ENCODE measurements at regions not wholly inside any gene's neighbourhood (a gene's known extent, or its start where the extent isn't known, plus 50 kb on each side); places are given as distances from the start of the nearest gene placed in this dataset.

DNA sequence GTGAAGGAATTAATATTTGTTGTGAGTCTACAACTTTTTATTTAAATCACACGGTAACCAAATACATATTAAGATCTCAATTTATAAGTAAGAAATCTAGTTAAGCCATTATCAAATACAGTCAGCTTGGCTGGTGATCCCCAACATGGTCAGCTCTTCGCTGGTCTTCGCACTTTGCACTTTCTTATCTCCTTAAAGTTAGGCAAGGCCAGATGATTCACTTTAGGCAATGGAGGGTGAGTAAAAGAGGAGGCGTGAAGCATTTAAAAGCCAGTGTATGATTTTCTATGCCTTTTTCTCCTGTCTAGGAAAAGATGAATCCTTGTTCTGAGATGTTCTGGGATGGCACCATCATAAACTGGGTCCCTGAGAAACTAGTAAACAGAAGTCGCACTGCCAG, 793.7 kb upstream of the ARGLU1 start:
- ATAC-seq (no peak), DNase-seq (no peak)
- Histone ChIP-seq H3K4me3 (no peak overlapping the region), H3K36me3 (no peaks in the 10 kb centered on the region), H3K9me3 (no peaks in the 10 kb centered on the region), H3K4me1 (no peaks in the 10 kb centered on the region), H3K27ac (no peak overlapping the region), H3K27me3 (no peaks in the 10 kb centered on the region)
- TF ChIP-seq CTCF (IDR thresholded peaks at IDR 0.05) (no peak), POLR2A (IDR thresholded peaks at IDR 0.05) (no peak)
- intact Hi-C loops (cut with DNase I): loop anchor here in 1 of 10 donors (10.0 kb wide), 1 partner anchor 293 kb away; no protein-coding TSS in a partner anchor
- 84 to 92% (median 89%) methylated on average over 5 of the region's 5 CpGs for WGBS, 4 donors

DNA sequence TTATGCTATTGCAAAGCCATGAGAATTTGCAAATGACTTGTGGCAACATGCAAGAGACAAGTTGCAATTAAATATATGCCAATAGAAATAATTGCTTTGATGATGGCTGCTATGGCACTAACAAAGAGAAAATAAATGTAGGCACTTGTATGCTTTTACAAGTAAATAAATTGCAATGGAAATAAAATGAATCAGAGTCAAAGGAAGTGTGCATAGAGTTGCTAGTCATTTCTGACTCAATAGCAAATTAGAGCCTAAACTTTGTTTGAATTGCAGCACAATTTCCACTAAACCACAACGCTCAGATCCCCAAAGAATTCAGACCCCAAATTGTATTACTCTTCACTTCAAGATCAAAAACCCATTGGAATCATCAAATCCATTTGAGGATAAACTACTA, 792.1 kb upstream of the ARGLU1 start:
- WGBS, 4 donors: 82 to 97% (median 93%) methylated on average over 1 of the region's 1 CpG
- DNase-seq (no peak), ATAC-seq (no peak)
- no peaks in the 10 kb centered on the region for H3K36me3 ChIP-seq
- no peak overlapping the region for H3K27ac ChIP-seq
- no peaks in the 10 kb centered on the region for H3K4me1 ChIP-seq
- H3K4me3 ChIP-seq: no peak overlapping the region
- H3K27me3 ChIP-seq: no peaks in the 10 kb centered on the region
- H3K9me3 ChIP-seq: no peaks in the 10 kb centered on the region
- intact Hi-C loops (cut with DNase I): loop anchor here in 1 of 10 donors (10.0 kb wide), 1 partner anchor 295 kb away; no protein-coding TSS in a partner anchor
- TF ChIP-seq CTCF (IDR thresholded peaks at IDR 0.05) (no peak), POLR2A (IDR thresholded peaks at IDR 0.05) (no peak)

GRCh38 chr13:107358866-107359265, 790.9 kb upstream of the ARGLU1 start:
- Histone ChIP-seq H3K27me3 (no peaks in the 10 kb centered on the region), H3K4me1 (no peaks in the 10 kb centered on the region), H3K36me3 (no peaks in the 10 kb centered on the region), H3K27ac (no peak overlapping the region), H3K4me3 (no peak overlapping the region), H3K9me3 (no peaks in the 10 kb centered on the region)
- TF ChIP-seq POLR2A (IDR thresholded peaks at IDR 0.05): no peak
- TF ChIP-seq CTCF (IDR thresholded peaks at IDR 0.05): no peak
- ATAC-seq: no peak
- no peak for DNase-seq
- 81 to 92% (median 88%) methylated on average over 1 of the region's 1 CpG for WGBS, 4 donors
- intact Hi-C loops (cut with DNase I): no loop called here

GRCh38 chr13:107351305-107351704, 783.4 kb upstream of the ARGLU1 start:
- Histone ChIP-seq H3K9me3 (no peaks in the 10 kb centered on the region), H3K4me3 (no peak overlapping the region), H3K27me3 (peaks cover 0 to 3% (median 0%) of the 10 kb centered on the region in 9 donors), H3K4me1 (no peaks in the 10 kb centered on the region), H3K36me3 (no peaks in the 10 kb centered on the region), H3K27ac (no peak overlapping the region)
- TF ChIP-seq CTCF (IDR thresholded peaks at IDR 0.05): no peak
- no peak for TF ChIP-seq POLR2A (IDR thresholded peaks at IDR 0.05)
- 20 to 28% (median 25%) methylated on average over 8 of the region's 8 CpGs for WGBS, 4 donors
- intact Hi-C loops (cut with DNase I): no loop called here
- ATAC-seq (no peak), DNase-seq (no peak)
